ENCODE measurements at regions not wholly inside any gene's neighbourhood (a gene's known extent, or its start where the extent isn't known, plus 50 kb on each side); places are given as distances from the start of the nearest gene placed in this dataset.

GRCh38 chr17:37802712-37803416 lies 58.0 kb upstream of the HNF1B start:
- no peak for TF ChIP-seq CTCF (IDR thresholded peaks at IDR 0.05 in 4 of 5, conservative IDR thresholded peaks at IDR 0.05 in 1 of 5)
- TF ChIP-seq POLR2A (IDR thresholded peaks at IDR 0.05): no peak
- H3K27me3 ChIP-seq: peaks cover 0 to 5% (median 3%) of the 10 kb centered on the region in 3 donors
- no peak overlapping the region for H3K27ac ChIP-seq
- DNase-seq (peak in 1 of 2 donors; percentile 15), ATAC-seq (peak in 1 of 2 donors; percentile 33)
- in situ Hi-C loops (cut with MboI; ENCODE audit: low sequenced_read_pairs in 4 of 4) (no loop called here), intact Hi-C loops (cut with DNase I; ENCODE audit: low total_unique reads) (no loop called here)
- H3K4me1 ChIP-seq: no peaks in the 10 kb centered on the region
- H3K4me3 ChIP-seq: no peak overlapping the region
- H3K9me3 ChIP-seq: no peaks in the 10 kb centered on the region
- H3K36me3 ChIP-seq: no peaks in the 10 kb centered on the region

- DNase-seq: no peak
- no peaks in the 10 kb centered on the region for H3K9me3 ChIP-seq
- no peak overlapping the region for H3K27ac ChIP-seq
- intact Hi-C loops (cut with DNase I; ENCODE audit: low total_unique reads) (no loop called here), in situ Hi-C loops (cut with MboI; ENCODE audit: low sequenced_read_pairs in 4 of 4) (no loop called here)
- H3K4me3 ChIP-seq: no peak overlapping the region
- H3K27me3 ChIP-seq: peaks cover 0 to 5% (median 3%) of the 10 kb centered on the region in 3 donors
- no peak for TF ChIP-seq CTCF (IDR thresholded peaks at IDR 0.05 in 4 of 5, conservative IDR thresholded peaks at IDR 0.05 in 1 of 5)
- no peak for TF ChIP-seq POLR2A (IDR thresholded peaks at IDR 0.05)
- H3K36me3 ChIP-seq: no peaks in the 10 kb centered on the region
- H3K4me1 ChIP-seq: no peaks in the 10 kb centered on the region
- ATAC-seq: no peak
Observed at GRCh38 chr17:37802061-37802595, 57.3 kb upstream of the HNF1B start.

- in situ Hi-C loops (cut with MboI; ENCODE audit: low sequenced_read_pairs in 4 of 4): no loop called here
Observed at GRCh38 chr17:37801171-37801570, 56.3 kb upstream of the HNF1B start.

GRCh38 chr17:37797206-37797605 lies 52.3 kb upstream of the HNF1B start:
- TF ChIP-seq CTCF (IDR thresholded peaks at IDR 0.05 in 4 of 5, conservative IDR thresholded peaks at IDR 0.05 in 1 of 5) (no peak), POLR2A (IDR thresholded peaks at IDR 0.05) (no peak)
- in situ Hi-C loops (cut with MboI; ENCODE audit: low sequenced_read_pairs in 4 of 4): no loop called here
- ATAC-seq: no peak
- Histone ChIP-seq H3K4me3 (no peak overlapping the region), H3K36me3 (no peaks in the 10 kb centered on the region), H3K27ac (no peak overlapping the region), H3K9me3 (no peaks in the 10 kb centered on the region), H3K27me3 (peaks cover 3 to 5% (median 3%) of the 10 kb centered on the region in 3 donors), H3K4me1 (no peaks in the 10 kb centered on the region)
- no peak for DNase-seq
- intact Hi-C loops (cut with DNase I; ENCODE audit: low total_unique reads): no loop called here

More at GRCh38 chr17:37801171-37801570, 56.3 kb upstream of the HNF1B start:
- TF ChIP-seq POLR2A (IDR thresholded peaks at IDR 0.05) (no peak), CTCF (IDR thresholded peaks at IDR 0.05 in 4 of 5, conservative IDR thresholded peaks at IDR 0.05 in 1 of 5) (no peak)
- no peak for DNase-seq
- Histone ChIP-seq H3K4me3 (no peak overlapping the region), H3K9me3 (no peaks in the 10 kb centered on the region), H3K27me3 (peaks cover 0 to 5% (median 3%) of the 10 kb centered on the region in 3 donors), H3K4me1 (no peaks in the 10 kb centered on the region), H3K36me3 (no peaks in the 10 kb centered on the region), H3K27ac (no peak overlapping the region)
- intact Hi-C loops (cut with DNase I; ENCODE audit: low total_unique reads): no loop called here
- no peak for ATAC-seq

All from gastrocnemius medialis (tissue), 4 donors.